ENCODE measurements at regions not wholly inside any gene's neighbourhood (a gene's known extent, or its start where the extent isn't known, plus 50 kb on each side); places are given as distances from the start of the nearest gene placed in this dataset.

DNA sequence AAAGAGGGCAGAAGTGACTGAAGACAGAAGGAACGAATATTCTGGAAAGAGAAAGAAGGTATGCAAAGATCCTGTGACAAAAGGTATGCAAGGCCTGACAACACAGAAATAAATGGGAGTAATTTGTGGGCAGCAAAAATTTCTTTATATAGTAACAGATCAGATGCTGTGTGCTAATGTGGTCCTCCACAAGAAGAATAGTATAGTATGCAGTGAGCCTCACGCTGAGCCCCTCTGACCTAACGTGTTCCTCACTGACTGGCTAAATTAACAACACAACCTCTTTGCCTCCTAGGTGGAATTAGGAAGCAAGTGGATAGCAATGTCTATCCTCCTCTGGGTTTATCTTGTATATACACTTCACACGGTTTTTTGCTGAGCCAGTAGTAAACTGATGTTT, 143.1 kb upstream of the SESN3 start:
- TF ChIP-seq, protein P1, sequence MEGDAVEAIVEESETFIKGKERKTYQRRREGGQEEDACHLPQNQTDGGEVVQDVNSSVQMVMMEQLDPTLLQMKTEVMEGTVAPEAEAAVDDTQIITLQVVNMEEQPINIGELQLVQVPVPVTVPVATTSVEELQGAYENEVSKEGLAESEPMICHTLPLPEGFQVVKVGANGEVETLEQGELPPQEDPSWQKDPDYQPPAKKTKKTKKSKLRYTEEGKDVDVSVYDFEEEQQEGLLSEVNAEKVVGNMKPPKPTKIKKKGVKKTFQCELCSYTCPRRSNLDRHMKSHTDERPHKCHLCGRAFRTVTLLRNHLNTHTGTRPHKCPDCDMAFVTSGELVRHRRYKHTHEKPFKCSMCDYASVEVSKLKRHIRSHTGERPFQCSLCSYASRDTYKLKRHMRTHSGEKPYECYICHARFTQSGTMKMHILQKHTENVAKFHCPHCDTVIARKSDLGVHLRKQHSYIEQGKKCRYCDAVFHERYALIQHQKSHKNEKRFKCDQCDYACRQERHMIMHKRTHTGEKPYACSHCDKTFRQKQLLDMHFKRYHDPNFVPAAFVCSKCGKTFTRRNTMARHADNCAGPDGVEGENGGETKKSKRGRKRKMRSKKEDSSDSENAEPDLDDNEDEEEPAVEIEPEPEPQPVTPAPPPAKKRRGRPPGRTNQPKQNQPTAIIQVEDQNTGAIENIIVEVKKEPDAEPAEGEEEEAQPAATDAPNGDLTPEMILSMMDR (IDR thresholded peaks at IDR 0.05; ENCODE audit: borderline replicate concordance, extremely low read depth, low read length, poor library complexity, severe bottlenecking): no peak
- TF ChIP-seq EZH2 (IDR thresholded peaks at IDR 0.05; ENCODE audit: borderline replicate concordance, low read depth, low read length, severe bottlenecking): no peak

Measured in DND-41 (cell line).